ENCODE measurements at regions not wholly inside any gene's neighbourhood (a gene's known extent, or its start where the extent isn't known, plus 50 kb on each side); places are given as distances from the start of the nearest gene placed in this dataset.
"Not testable (repeated sequence)": the region's sequence is repeated elsewhere in the genome, so short reads cannot be mapped to it uniquely, and the experiment has no call there.

GRCh38 chr3:98712726-98713125 lies 50.4 kb upstream of the ST3GAL6 start:
- Histone ChIP-seq H4K20me1 (ENCODE audit: insufficient read depth, low read length) (no peaks in the 10 kb centered on the region), H3K4me1 (ENCODE audit: insufficient read depth, low read length) (peaks cover 7% of the 10 kb centered on the region; the same call in 1 of the 2 replicates), H3K4me3 (replicated peaks in 1 of 3; ENCODE audit: insufficient read depth in 1 of 3, low read depth in 2 of 3, low read length in 3 of 3) (no peak overlapping the region), H2AFZ (ENCODE audit: low read length) (no peak overlapping the region), H3K27ac (ENCODE audit: extremely low read length, insufficient read depth, low read length) (no peak overlapping the region), H3K36me3 (replicated peaks in 1 of 2; ENCODE audit: control insufficient read depth in 1 of 2, insufficient read depth in 2 of 2, low read length in 2 of 2) (no peaks in the 10 kb centered on the region), H3K4me2 (ENCODE audit: low read depth, low read length) (no peak overlapping the region), H3K27me3 (ENCODE audit: control insufficient read depth in 1 of 2, insufficient read depth in 2 of 2, low read length in 2 of 2) (no peaks in the 10 kb centered on the region; a peak in 1 of 5 replicates), H3K9me3 (ENCODE audit: low read length) (no peaks in the 10 kb centered on the region), H3K9ac (ENCODE audit: insufficient read depth, low read depth, low read length) (no peak overlapping the region), H3K79me2 (ENCODE audit: insufficient read depth, low read length) (no peaks in the 10 kb centered on the region)
- no peak for DNase-seq (ENCODE audit: low spot score)
- ChIA-PET POLR2A (no interaction called here), CTCF (ENCODE audit: low intra/inter-chr PET ratio, low total read pairs) (no interaction called here)
- intact Hi-C loops (cut with micrococcal nuclease; ENCODE audit: unreplicated experiment): no loop called here
- in situ Hi-C loops (cut with HindIII; ENCODE audit: extremely low pct_ligation_motif_present, low pct_unique_long_range_greater_than_20kb): no loop called here
- no peak for FAIRE-seq
- ATAC-seq: no peak
- WGBS (ENCODE audit: low lambda C conversion rate): 94% methylated on average over 6 of the region's 6 CpGs
- no TSS peak for BruUV-seq (replicated peaks)
- TF ChIP-seq ZNF660 (CRISPR knock-in tag; IDR thresholded peaks at IDR 0.05; ENCODE audit: borderline replicate concordance, low read depth) (no peak), KLF11 (CRISPR knock-in tag; IDR thresholded peaks at IDR 0.05) (no peak), ZNF567 (CRISPR knock-in tag; IDR thresholded peaks at IDR 0.05; ENCODE audit: borderline replicate concordance) (no peak), CREM (IDR thresholded peaks at IDR 0.05) (no peak), CREM (CRISPR knock-in tag; IDR thresholded peaks at IDR 0.05) (no peak), SNAPC4 (CRISPR knock-in tag; IDR thresholded peaks at IDR 0.05) (no peak), ZNF572 (CRISPR knock-in tag; IDR thresholded peaks at IDR 0.05) (no peak), ZNF354B (CRISPR knock-in tag; IDR thresholded peaks at IDR 0.05) (no peak), HOXD1 (CRISPR knock-in tag; IDR thresholded peaks at IDR 0.05) (no peak)

- H3K4me1 ChIP-seq (ENCODE audit: insufficient read depth, low read length); intact Hi-C loops (cut with micrococcal nuclease; ENCODE audit: unreplicated experiment); H3K9me3 ChIP-seq (ENCODE audit: low read length); ATAC-seq; H3K4me2 ChIP-seq (ENCODE audit: low read depth, low read length); H2AFZ ChIP-seq (ENCODE audit: low read length); POLR2A ChIA-PET; H3K27ac ChIP-seq (ENCODE audit: extremely low read length, insufficient read depth, low read length); H3K9ac ChIP-seq (ENCODE audit: insufficient read depth, low read depth, low read length); H3K36me3 ChIP-seq (replicated peaks in 1 of 2; ENCODE audit: control insufficient read depth in 1 of 2, insufficient read depth in 2 of 2, low read length in 2 of 2); H4K20me1 ChIP-seq (ENCODE audit: insufficient read depth, low read length); DNase-seq (ENCODE audit: low spot score); CTCF ChIA-PET (ENCODE audit: low intra/inter-chr PET ratio, low total read pairs); H3K27me3 ChIP-seq (ENCODE audit: control insufficient read depth in 1 of 2, insufficient read depth in 2 of 2, low read length in 2 of 2); FAIRE-seq; H3K79me2 ChIP-seq (ENCODE audit: insufficient read depth, low read length); BruUV-seq (replicated peaks); H3K4me3 ChIP-seq (replicated peaks in 1 of 3; ENCODE audit: insufficient read depth in 1 of 3, low read depth in 2 of 3, low read length in 3 of 3); in situ Hi-C loops (cut with HindIII; ENCODE audit: extremely low pct_ligation_motif_present, low pct_unique_long_range_greater_than_20kb): not testable (repeated sequence)
- 76% methylated on average over 5 of the region's 5 CpGs for WGBS (ENCODE audit: low lambda C conversion rate)
These were observed 49.8 kb upstream of the ST3GAL6 start for GRCh38 chr3:98713332-98713731.

Data from HepG2 (cell line).